Sigmoid colon (tissue), 6 donors: ENCODE measurements at regions not wholly inside any gene's neighbourhood (a gene's known extent, or its start where the extent isn't known, plus 50 kb on each side); places are given as distances from the start of the nearest gene placed in this dataset.

Source experiments
- DNase-seq: peaks from one replicate; pipeline ENCODE4 v3.0.0-alpha.2; 2019
- H3K27ac ChIP-seq, 4 donors: fragments of 200-600 bp; sonication (generic); one replicate each; pipeline ENCODE4 v1.5.1; 2016 to 2019; ENCODE audit warnings: mild to moderate bottlenecking in 1 of 4
- H3K27me3 ChIP-seq, 3 donors: fragments of 200-600 bp; sonication (generic); one replicate each; pipeline ENCODE4 v1.5.1; 2019; ENCODE audit warnings: mild to moderate bottlenecking in 1 of 3
- H3K36me3 ChIP-seq, 4 donors: fragments of 200-600 bp; sonication (generic); one replicate each; pipeline ENCODE4 v1.5.1; 2016 to 2019
- H3K4me1 ChIP-seq, 4 donors: fragments of 200-600 bp; sonication (generic); one replicate each; pipeline ENCODE4 v1.5.1; 2017 to 2019
- H3K4me3 ChIP-seq, 4 donors: fragments of 200-600 bp; sonication (generic); one replicate each; pipeline ENCODE4 v1.5.1; 2017 to 2019; ENCODE audit warnings: mild to moderate bottlenecking in 2 of 4, moderate library complexity in 1 of 4
- H3K9me3 ChIP-seq, 4 donors: fragments of 200-600 bp in 3 of 4; sonication (generic) in 3 of 4; one replicate each; pipeline versions ENCODE4 v1.5.1 to v1.6.1; 2013 to 2019
- EP300 ChIP-seq, 4 donors: sonication (generic); formaldehyde crosslinking; IDR thresholded peaks; one replicate each; pipeline ENCODE4 v1.6.1; 2017; ENCODE audit warnings: antibody characterized with exemption in 4 of 4
- POLR2A ChIP-seq, 2 donors: fragments of 450-650 bp; IDR thresholded peaks; one replicate each; pipeline ENCODE4 v1.6.1; 2016; ENCODE audit warnings: antibody characterized with exemption in 2 of 2, mild to moderate bottlenecking in 2 of 2, moderate library complexity in 2 of 2
- POLR2AphosphoS5 ChIP-seq, 4 donors: sonication (generic); formaldehyde crosslinking; IDR thresholded peaks; one replicate each; pipeline ENCODE4 v1.6.1; 2017; ENCODE audit warnings: antibody characterized with exemption in 4 of 4
- WGBS, 2 donors: extraction: QIAGEN DNeasy Blood & Tissue Kit; methylation state at CpG; one replicate each; pipeline ENCODE4 v1.1.7; 2013; 5-methylcytosine and 5-hydroxymethylcytosine counted together
- intact Hi-C: fragments of 100-400 bp; cut with DNase I; formaldehyde crosslinking; loops from one replicate; pipeline ENCODE4 v1.15.1; 2023
- TF ChIP-seq, protein P1 (sequence below), 4 experiments: fragments of 450-650 bp in 3 of 4; fragments of 200-600 bp in 1 of 4; IDR thresholded peaks; one replicate each; pipeline ENCODE4 v1.5.1; 2016 to 2019; ENCODE audit warnings: antibody characterized with exemption in 4 of 4, mild to moderate bottlenecking in 3 of 4, moderate library complexity in 2 of 4
- donor health status: healthy with polysubstance abuse.
- donor health status: healthy.

DNA sequence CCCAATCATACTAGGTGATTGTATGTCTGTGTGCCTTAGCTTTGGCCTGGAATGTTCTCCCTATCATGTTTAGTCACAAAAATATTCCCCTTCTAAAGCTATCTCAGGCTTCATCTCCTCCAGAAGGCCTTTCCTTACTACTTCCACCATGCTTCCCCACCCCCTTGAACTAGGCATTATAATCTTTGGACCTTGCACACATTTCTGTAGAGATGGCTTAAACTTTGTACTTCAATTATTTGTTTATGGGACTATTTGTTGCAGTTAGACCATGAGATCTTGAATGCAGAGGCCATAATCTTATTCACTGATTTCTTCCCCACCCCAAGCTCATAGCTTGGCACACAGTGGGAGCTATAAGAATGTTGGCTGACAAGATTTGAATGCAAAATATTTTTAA is 262.0 kb upstream of the EDA2R start:
- Histone ChIP-seq H3K36me3 (no peaks in the 10 kb centered on the region), H3K4me3 (no peak overlapping the region), H3K4me1 (no peaks in the 10 kb centered on the region), H3K27ac (no peak overlapping the region), H3K9me3 (no peaks in the 10 kb centered on the region), H3K27me3 (no peaks in the 10 kb centered on the region)
- intact Hi-C loops: no loop called here
- TF ChIP-seq POLR2A (IDR thresholded peaks at IDR 0.05) (no peak), POLR2AphosphoS5 (IDR thresholded peaks at IDR 0.05) (no peak), EP300 (IDR thresholded peaks at IDR 0.05) (no peak)
- TF ChIP-seq, protein P1, sequence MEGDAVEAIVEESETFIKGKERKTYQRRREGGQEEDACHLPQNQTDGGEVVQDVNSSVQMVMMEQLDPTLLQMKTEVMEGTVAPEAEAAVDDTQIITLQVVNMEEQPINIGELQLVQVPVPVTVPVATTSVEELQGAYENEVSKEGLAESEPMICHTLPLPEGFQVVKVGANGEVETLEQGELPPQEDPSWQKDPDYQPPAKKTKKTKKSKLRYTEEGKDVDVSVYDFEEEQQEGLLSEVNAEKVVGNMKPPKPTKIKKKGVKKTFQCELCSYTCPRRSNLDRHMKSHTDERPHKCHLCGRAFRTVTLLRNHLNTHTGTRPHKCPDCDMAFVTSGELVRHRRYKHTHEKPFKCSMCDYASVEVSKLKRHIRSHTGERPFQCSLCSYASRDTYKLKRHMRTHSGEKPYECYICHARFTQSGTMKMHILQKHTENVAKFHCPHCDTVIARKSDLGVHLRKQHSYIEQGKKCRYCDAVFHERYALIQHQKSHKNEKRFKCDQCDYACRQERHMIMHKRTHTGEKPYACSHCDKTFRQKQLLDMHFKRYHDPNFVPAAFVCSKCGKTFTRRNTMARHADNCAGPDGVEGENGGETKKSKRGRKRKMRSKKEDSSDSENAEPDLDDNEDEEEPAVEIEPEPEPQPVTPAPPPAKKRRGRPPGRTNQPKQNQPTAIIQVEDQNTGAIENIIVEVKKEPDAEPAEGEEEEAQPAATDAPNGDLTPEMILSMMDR (IDR thresholded peaks at IDR 0.05): no peak
- DNase-seq: no peak

DNA sequence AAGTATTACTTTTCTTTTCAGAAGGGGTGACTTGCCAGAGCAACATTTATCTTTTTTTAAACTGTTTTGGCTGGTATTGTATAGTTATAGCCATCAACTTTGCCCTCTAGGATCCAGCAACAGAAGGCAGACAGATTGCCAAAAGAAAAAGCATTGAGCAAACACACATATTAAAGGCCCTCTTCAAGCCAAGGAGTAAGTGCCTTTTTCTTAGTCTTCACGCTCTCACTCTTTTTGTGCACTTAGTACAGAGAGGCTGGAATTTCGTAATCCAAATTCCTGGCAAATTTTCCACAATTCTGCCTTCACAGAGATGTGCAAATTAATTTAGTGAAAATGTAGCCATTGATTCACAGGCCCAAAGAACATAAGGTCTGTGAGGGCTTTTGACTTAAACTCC is 253.1 kb upstream of the EDA2R start:
- H3K27me3 ChIP-seq: no peaks in the 10 kb centered on the region
- no peak overlapping the region for H3K27ac ChIP-seq
- no peak for DNase-seq
- no peaks in the 10 kb centered on the region for H3K9me3 ChIP-seq
- intact Hi-C loops: no loop called here
- 89 to 94% methylated on average over 2 of the region's 2 CpGs for WGBS, 2 donors
- H3K4me3 ChIP-seq: no peak overlapping the region
- H3K4me1 ChIP-seq: no peaks in the 10 kb centered on the region
- TF ChIP-seq, protein P1 (IDR thresholded peaks at IDR 0.05): no peak
- TF ChIP-seq POLR2AphosphoS5 (IDR thresholded peaks at IDR 0.05): no peak
- no peak for TF ChIP-seq POLR2A (IDR thresholded peaks at IDR 0.05)
- TF ChIP-seq EP300 (IDR thresholded peaks at IDR 0.05): no peak
- no peaks in the 10 kb centered on the region for H3K36me3 ChIP-seq

DNA sequence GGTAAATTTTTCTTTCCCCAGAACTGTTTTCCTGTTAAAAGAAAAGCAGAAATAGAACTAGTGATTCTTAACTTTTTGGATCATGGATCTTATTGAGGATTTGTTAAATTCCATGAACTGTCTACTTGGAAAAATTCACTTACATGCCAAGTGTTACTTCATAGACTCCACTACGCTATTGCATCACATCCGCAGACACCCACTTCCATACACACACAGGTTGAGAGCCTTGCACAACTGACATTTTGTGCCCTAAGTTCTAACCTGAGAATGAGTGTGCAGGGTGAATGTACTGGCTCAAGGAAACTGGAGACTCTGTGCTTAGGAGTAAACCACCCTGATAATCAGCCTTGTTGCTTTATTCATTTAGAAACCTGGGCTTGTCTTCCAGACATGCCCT is 250.5 kb upstream of the EDA2R start:
- WGBS, 2 donors: 95 to 99% methylated on average over 2 of the region's 2 CpGs
- Histone ChIP-seq H3K36me3 (no peaks in the 10 kb centered on the region), H3K4me1 (no peaks in the 10 kb centered on the region), H3K4me3 (no peak overlapping the region), H3K27ac (no peak overlapping the region), H3K9me3 (no peaks in the 10 kb centered on the region), H3K27me3 (no peaks in the 10 kb centered on the region)
- DNase-seq: no peak
- no peak for TF ChIP-seq POLR2A (IDR thresholded peaks at IDR 0.05)
- TF ChIP-seq, protein P1 (IDR thresholded peaks at IDR 0.05): no peak
- TF ChIP-seq POLR2AphosphoS5 (IDR thresholded peaks at IDR 0.05): no peak
- no peak for TF ChIP-seq EP300 (IDR thresholded peaks at IDR 0.05)
- intact Hi-C loops: no loop called here

DNA sequence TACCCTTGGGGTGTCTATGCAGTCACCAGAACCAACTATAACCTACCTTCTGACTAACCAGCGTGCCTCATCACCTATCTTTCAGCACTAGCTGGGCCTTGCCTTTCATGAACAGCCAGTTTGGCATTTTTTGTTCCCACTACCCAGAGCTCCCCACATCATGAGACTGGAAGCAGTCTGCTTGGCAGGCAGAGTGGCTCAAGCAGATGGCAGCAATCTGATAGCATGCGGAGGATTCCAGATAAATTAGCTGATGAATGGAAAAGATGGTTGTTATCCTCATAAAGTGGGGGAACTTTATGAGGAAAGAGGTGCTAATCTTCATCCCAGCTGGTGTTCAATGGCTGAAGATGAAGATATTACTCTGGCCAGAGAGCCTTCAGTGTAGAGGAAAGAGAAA is 243.2 kb upstream of the EDA2R start:
- Histone ChIP-seq H3K4me1 (no peaks in the 10 kb centered on the region), H3K4me3 (no peak overlapping the region), H3K27ac (no peak overlapping the region), H3K36me3 (no peaks in the 10 kb centered on the region), H3K27me3 (no peaks in the 10 kb centered on the region), H3K9me3 (no peaks in the 10 kb centered on the region)
- no peak for TF ChIP-seq EP300 (IDR thresholded peaks at IDR 0.05)
- TF ChIP-seq, protein P1 (IDR thresholded peaks at IDR 0.05): no peak
- no peak for TF ChIP-seq POLR2AphosphoS5 (IDR thresholded peaks at IDR 0.05)
- no peak for TF ChIP-seq POLR2A (IDR thresholded peaks at IDR 0.05)
- 89 to 94% methylated on average over 2 of the region's 2 CpGs for WGBS, 2 donors
- intact Hi-C loops: no loop called here
- no peak for DNase-seq

DNA sequence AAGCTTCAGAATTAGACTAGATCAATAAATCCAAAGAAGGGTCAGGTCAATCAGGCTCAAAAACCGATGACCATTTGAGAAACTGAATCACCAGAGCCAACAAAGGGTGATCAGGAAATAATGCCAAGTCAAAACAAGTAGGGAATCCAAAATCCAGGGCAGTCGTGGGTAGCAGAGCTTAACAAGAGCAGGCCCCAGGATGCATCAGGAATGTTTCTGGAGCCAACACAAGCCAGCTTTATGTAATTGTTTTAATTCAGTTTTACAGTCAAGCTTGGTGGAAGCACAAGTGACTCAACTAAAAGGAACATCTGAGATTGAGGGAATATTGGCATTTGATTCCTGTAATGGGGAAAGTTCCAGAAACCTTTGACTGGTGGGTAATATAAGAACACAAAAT is 237.9 kb upstream of the EDA2R start:
- no peak for TF ChIP-seq POLR2A (IDR thresholded peaks at IDR 0.05)
- TF ChIP-seq EP300 (IDR thresholded peaks at IDR 0.05): no peak
- TF ChIP-seq, protein P1 (IDR thresholded peaks at IDR 0.05): no peak
- TF ChIP-seq POLR2AphosphoS5 (IDR thresholded peaks at IDR 0.05): no peak
- H3K27me3 ChIP-seq: no peaks in the 10 kb centered on the region
- H3K4me3 ChIP-seq: no peak overlapping the region
- intact Hi-C loops: no loop called here
- no peak overlapping the region for H3K27ac ChIP-seq
- H3K4me1 ChIP-seq: no peaks in the 10 kb centered on the region
- 50 to 65% methylated on average over 2 of the region's 2 CpGs for WGBS, 2 donors
- no peak for DNase-seq
- H3K36me3 ChIP-seq: no peaks in the 10 kb centered on the region
- H3K9me3 ChIP-seq: no peaks in the 10 kb centered on the region
